HEK293 (cell line): ENCODE measurements at regions not wholly inside any gene's neighbourhood (a gene's known extent, or its start where the extent isn't known, plus 50 kb on each side); places are given as distances from the start of the nearest gene placed in this dataset.

Experiments used
- CTCF ChIA-PET: fragments of 350-600 bp; formaldehyde crosslinking; extraction: SDS; loops from one replicate; lab custom pipeline; 2021; ENCODE audit warnings: antibody characterized with exemption; lab: Yijun Ruan, JAX
- POLR2A ChIA-PET: fragments of 300-600 bp; formaldehyde crosslinking; extraction: SDS; loops from one replicate; lab custom pipeline; 2020; ENCODE audit warnings: antibody characterized with exemption, inconsistent platforms; lab: Yijun Ruan, JAX
- H3K27ac ChIP-seq: fragments of 200-500 bp; sonication (Bioruptor generic); 2 replicates; pipeline ENCODE4 v1.5.1; 2014; ENCODE audit warnings: low read depth, low read length, control low read depth, inconsistent platforms; ENCODE audit errors: extremely low read depth
- H3K36me3 ChIP-seq, 2 experiments: fragments of 200-500 bp in 1 of 2; sonication (Bioruptor generic) in 1 of 2; 1 replicate in 1 of 2; 2 replicates in 1 of 2; pipeline ENCODE4 v1.5.1; 2014 to 2017; ENCODE audit warnings: inconsistent platforms in 2 of 2, low read length in 2 of 2; ENCODE audit not compliant: control insufficient read depth in 2 of 2, insufficient read depth in 1 of 2
- H3K4me1 ChIP-seq: fragments of 200-500 bp; sonication (Bioruptor generic); 2 replicates; pipeline ENCODE4 v1.5.1; 2014; ENCODE audit warnings: mild to moderate bottlenecking, low read length, inconsistent platforms; ENCODE audit not compliant: control insufficient read depth, insufficient read depth
- H3K4me3 ChIP-seq: 2 replicates; pipeline ENCODE4 v1.5.1; 2011; ENCODE audit warnings: low read depth, mild to moderate bottlenecking, control low read depth, low read length, moderate library complexity
- H3K9me3 ChIP-seq: fragments of 200-500 bp; sonication (Bioruptor generic); 2 replicates; pipeline ENCODE4 v1.5.1; 2014; ENCODE audit warnings: low read depth, low read length, inconsistent platforms; ENCODE audit not compliant: control insufficient read depth, insufficient read depth
- BCL11A ChIP-seq: fragments of 450-650 bp; formaldehyde crosslinking; IDR thresholded peaks from 2 replicates; pipeline ENCODE4 v1.5.1; 2016; ENCODE audit warnings: low read depth, missing biosample characterization, missing genetic modification characterization
- SP3 ChIP-seq: fragments of 450-650 bp; formaldehyde crosslinking; IDR thresholded peaks from 2 replicates; pipeline ENCODE4 v1.5.1; 2016; ENCODE audit warnings: missing biosample characterization, missing genetic modification characterization
- WT1 ChIP-seq: fragments of 450-650 bp; formaldehyde crosslinking; IDR thresholded peaks from 2 replicates; pipeline ENCODE4 v1.5.1; 2016; ENCODE audit warnings: missing biosample characterization, missing genetic modification characterization
- YY2 ChIP-seq: fragments of 450-650 bp; formaldehyde crosslinking; IDR thresholded peaks from 2 replicates; pipeline ENCODE4 v1.5.1; 2016; ENCODE audit warnings: missing biosample characterization, missing genetic modification characterization
- ZNF350 ChIP-seq: fragments of 450-650 bp; formaldehyde crosslinking; IDR thresholded peaks from 2 replicates; pipeline ENCODE4 v1.5.0; 2017; ENCODE audit warnings: missing biosample characterization, mild to moderate bottlenecking, missing genetic modification characterization
- ZNF391 ChIP-seq: fragments of 450-650 bp; formaldehyde crosslinking; IDR thresholded peaks from 2 replicates; pipeline ENCODE4 v1.5.1; 2016; ENCODE audit warnings: low read depth, missing biosample characterization, missing genetic modification characterization, borderline replicate concordance
- ZNF585B ChIP-seq: fragments of 450-650 bp; formaldehyde crosslinking; IDR thresholded peaks from 2 replicates; pipeline ENCODE4 v1.5.1; 2016; ENCODE audit warnings: missing biosample characterization, missing genetic modification characterization
- ZNF610 ChIP-seq: fragments of 450-650 bp; formaldehyde crosslinking; IDR thresholded peaks from 2 replicates; pipeline ENCODE4 v1.5.1; 2016; ENCODE audit warnings: missing biosample characterization, missing genetic modification characterization, borderline replicate concordance
- ZNF677 ChIP-seq: fragments of 450-650 bp; IDR thresholded peaks from 2 replicates; pipeline ENCODE4 v1.5.0; 2018; ENCODE audit warnings: missing biosample characterization, mild to moderate bottlenecking, missing genetic modification characterization, moderate library complexity
- TF ChIP-seq, protein P1 (sequence below): fragments of 450-650 bp; formaldehyde crosslinking; IDR thresholded peaks from 2 replicates; pipeline ENCODE4 v1.5.1; 2016; ENCODE audit warnings: missing biosample characterization, missing genetic modification characterization
- TF ChIP-seq, protein P2 (sequence below): fragments of 450-650 bp; formaldehyde crosslinking; IDR thresholded peaks from 2 replicates; pipeline ENCODE4 v1.5.1; 2016; ENCODE audit warnings: missing biosample characterization, missing genetic modification characterization
- TF ChIP-seq, protein P3 (sequence below): fragments of 450-650 bp; formaldehyde crosslinking; IDR thresholded peaks from 2 replicates; pipeline ENCODE4 v1.5.1; 2016; ENCODE audit warnings: missing biosample characterization, missing genetic modification characterization, low read depth
- TF ChIP-seq, protein P4 (sequence below): fragments of 450-650 bp; formaldehyde crosslinking; IDR thresholded peaks from 2 replicates; pipeline ENCODE4 v1.5.1; 2017; ENCODE audit warnings: missing biosample characterization, missing genetic modification characterization

DNA sequence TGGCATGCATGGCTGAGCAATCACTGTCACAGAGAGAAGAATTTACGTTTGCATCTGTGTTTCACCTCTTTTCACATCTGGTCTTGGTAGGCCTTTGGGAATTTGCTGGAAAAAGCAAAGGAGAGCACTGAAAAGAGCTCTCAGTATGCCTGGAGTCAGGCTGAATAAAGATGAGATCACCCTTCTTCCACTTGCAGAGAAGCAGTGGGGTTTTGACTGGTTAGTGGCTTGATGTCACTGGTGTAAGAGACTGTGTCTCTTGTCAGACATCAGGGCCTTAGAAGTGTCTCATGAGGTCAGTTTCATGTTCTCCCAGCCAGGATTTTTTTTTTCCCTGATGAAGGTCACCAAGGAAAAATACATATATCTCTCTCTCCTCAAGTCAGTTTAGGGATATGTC lies 353.8 kb downstream of the INSIG2 start:
- ChIA-PET CTCF (no interaction called here), POLR2A (no interaction called here)
- Histone ChIP-seq H3K36me3 (no peaks in the 10 kb centered on the region), H3K27ac (no peak overlapping the region), H3K4me1 (no peaks in the 10 kb centered on the region), H3K4me3 (no peak overlapping the region), H3K9me3 (no peaks in the 10 kb centered on the region)
- TF ChIP-seq, protein P1, sequence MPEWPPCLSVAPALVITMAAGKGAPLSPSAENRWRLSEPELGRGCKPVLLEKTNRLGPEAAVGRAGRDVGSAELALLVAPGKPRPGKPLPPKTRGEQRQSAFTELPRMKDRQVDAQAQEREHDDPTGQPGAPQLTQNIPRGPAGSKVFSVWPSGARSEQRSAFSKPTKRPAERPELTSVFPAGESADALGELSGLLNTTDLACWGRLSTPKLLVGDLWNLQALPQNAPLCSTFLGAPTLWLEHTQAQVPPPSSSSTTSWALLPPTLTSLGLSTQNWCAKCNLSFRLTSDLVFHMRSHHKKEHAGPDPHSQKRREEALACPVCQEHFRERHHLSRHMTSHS = no peak
- TF ChIP-seq SP3 = no peak
- no peak for TF ChIP-seq ZNF350 (tag by site-specific recombination)

- CTCF ChIA-PET = no interaction called here
- Histone ChIP-seq H3K9me3 (no peaks in the 10 kb centered on the region), H3K36me3 (no peaks in the 10 kb centered on the region), H3K27ac (no peak overlapping the region), H3K4me3 (no peak overlapping the region), H3K4me1 (no peaks in the 10 kb centered on the region)
- POLR2A ChIA-PET = no interaction called here
- TF ChIP-seq, protein P2, sequence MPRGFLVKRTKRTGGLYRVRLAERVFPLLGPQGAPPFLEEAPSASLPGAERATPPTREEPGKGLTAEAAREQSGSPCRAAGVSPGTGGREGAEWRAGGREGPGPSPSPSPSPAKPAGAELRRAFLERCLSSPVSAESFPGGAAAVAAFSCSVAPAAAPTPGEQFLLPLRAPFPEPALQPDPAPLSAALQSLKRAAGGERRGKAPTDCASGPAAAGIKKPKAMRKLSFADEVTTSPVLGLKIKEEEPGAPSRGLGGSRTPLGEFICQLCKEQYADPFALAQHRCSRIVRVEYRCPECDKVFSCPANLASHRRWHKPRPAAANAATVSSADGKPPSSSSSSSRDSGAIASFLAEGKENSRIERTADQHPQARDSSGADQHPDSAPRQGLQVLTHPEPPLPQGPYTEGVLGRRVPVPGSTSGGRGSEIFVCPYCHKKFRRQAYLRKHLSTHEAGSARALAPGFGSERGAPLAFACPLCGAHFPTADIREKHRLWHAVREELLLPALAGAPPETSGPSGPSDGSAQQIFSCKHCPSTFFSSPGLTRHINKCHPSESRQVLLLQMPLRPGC (tag by site-specific recombination) = no peak
- TF ChIP-seq, protein P3, sequence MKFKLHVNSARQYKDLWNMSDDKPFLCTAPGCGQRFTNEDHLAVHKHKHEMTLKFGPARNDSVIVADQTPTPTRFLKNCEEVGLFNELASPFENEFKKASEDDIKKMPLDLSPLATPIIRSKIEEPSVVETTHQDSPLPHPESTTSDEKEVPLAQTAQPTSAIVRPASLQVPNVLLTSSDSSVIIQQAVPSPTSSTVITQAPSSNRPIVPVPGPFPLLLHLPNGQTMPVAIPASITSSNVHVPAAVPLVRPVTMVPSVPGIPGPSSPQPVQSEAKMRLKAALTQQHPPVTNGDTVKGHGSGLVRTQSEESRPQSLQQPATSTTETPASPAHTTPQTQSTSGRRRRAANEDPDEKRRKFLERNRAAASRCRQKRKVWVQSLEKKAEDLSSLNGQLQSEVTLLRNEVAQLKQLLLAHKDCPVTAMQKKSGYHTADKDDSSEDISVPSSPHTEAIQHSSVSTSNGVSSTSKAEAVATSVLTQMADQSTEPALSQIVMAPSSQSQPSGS = peak; percentile 43; the same call in 1 of the 2 replicates
These were observed 352.3 kb downstream of the INSIG2 start for GRCh38 chr2:118440404-118441098.

DNA sequence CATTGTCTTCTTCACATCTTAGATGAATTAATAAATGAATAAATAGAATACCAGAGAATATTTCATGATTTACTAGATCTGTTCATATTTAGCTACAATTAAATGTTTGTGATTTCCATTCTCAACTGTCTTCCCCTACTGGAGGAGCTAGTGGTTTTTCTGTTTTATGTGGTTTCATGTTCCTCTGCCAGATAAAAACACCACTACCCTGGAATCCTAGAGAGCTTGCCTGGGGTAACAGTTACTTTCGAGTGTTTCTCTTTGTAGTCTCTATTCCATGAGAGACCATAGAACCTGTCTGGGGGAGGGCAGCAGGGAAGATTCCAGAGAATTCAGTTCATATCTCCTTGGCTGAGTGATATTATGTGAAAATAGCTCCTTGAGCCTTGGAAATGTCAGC lies 349.2 kb downstream of the INSIG2 start:
- TF ChIP-seq BCL11A (tag by site-specific recombination) (no peak), ZNF677 (tag by site-specific recombination) (no peak), ZNF610 (tag by site-specific recombination) (no peak)
- TF ChIP-seq, all 188 proteins: peak for 0

GRCh38 chr2:118431997-118432396 lies 343.7 kb downstream of the INSIG2 start:
- CTCF ChIA-PET = interaction anchor here (0.6 to 0.8 kb wide), 2 partner anchors 345 to 381 kb away, joined by 3 read pairs; no protein-coding TSS in a partner anchor
- TF ChIP-seq ZNF585B (tag by site-specific recombination) (no peak), ZNF391 (no peak), WT1 (tag by site-specific recombination) (no peak), YY2 (no peak)
- TF ChIP-seq, protein P4, sequence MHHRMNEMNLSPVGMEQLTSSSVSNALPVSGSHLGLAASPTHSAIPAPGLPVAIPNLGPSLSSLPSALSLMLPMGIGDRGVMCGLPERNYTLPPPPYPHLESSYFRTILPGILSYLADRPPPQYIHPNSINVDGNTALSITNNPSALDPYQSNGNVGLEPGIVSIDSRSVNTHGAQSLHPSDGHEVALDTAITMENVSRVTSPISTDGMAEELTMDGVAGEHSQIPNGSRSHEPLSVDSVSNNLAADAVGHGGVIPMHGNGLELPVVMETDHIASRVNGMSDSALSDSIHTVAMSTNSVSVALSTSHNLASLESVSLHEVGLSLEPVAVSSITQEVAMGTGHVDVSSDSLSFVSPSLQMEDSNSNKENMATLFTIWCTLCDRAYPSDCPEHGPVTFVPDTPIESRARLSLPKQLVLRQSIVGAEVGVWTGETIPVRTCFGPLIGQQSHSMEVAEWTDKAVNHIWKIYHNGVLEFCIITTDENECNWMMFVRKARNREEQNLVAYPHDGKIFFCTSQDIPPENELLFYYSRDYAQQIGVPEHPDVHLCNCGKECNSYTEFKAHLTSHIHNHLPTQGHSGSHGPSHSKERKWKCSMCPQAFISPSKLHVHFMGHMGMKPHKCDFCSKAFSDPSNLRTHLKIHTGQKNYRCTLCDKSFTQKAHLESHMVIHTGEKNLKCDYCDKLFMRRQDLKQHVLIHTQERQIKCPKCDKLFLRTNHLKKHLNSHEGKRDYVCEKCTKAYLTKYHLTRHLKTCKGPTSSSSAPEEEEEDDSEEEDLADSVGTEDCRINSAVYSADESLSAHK (tag by site-specific recombination) = no peak
- H3K9me3 ChIP-seq = no peaks in the 10 kb centered on the region
- POLR2A ChIA-PET = no interaction called here
- no peaks in the 10 kb centered on the region for H3K36me3 ChIP-seq
- no peak overlapping the region for H3K4me3 ChIP-seq
- no peak overlapping the region for H3K27ac ChIP-seq
- no peaks in the 10 kb centered on the region for H3K4me1 ChIP-seq

More for the DNA sequence above, 349.2 kb downstream of the INSIG2 start:
- no peaks in the 10 kb centered on the region for H3K4me1 ChIP-seq
- H3K4me3 ChIP-seq = no peak overlapping the region
- H3K36me3 ChIP-seq = no peaks in the 10 kb centered on the region
- POLR2A ChIA-PET = no interaction called here
- no peak overlapping the region for H3K27ac ChIP-seq
- H3K9me3 ChIP-seq = no peaks in the 10 kb centered on the region
- CTCF ChIA-PET = interaction anchor here (0.6 kb wide), 1 partner anchor 429 kb away, joined by 3 read pairs; no protein-coding TSS in a partner anchor
